H9 (cell line): ENCODE measurements at regions not wholly inside any gene's neighbourhood (a gene's known extent, or its start where the extent isn't known, plus 50 kb on each side); places are given as distances from the start of the nearest gene placed in this dataset.

Experiments
- DNase-seq: peaks from one replicate; pipeline ENCODE4 v3.0.0-alpha.2; 2017
- H2AFZ ChIP-seq: one replicate; pipeline ENCODE4 v1.6.1; 2013; ENCODE audit warnings: mild to moderate bottlenecking, low read length, control low read depth, moderate library complexity
- H2AK5ac ChIP-seq: 2 replicates; pipeline ENCODE4 v1.6.1; 2013; ENCODE audit warnings: low read length, control low read depth, mixed read lengths; ENCODE audit not compliant: insufficient read length
- H2BK120ac ChIP-seq: one replicate; pipeline ENCODE4 v1.6.1; 2013; ENCODE audit warnings: low read depth, mild to moderate bottlenecking, low read length, control low read depth, inconsistent platforms; ENCODE audit not compliant: poor library complexity, severe bottlenecking
- H2BK12ac ChIP-seq: 2 replicates; pipeline ENCODE4 v1.6.1; 2013; ENCODE audit warnings: low read length, control low read depth, mixed read lengths, low read depth; ENCODE audit not compliant: insufficient read length
- H2BK15ac ChIP-seq: 2 replicates; pipeline ENCODE4 v1.6.1; 2013; ENCODE audit warnings: low read depth, low read length, control low read depth
- H2BK20ac ChIP-seq: one replicate; pipeline ENCODE4 v1.6.1; 2013; ENCODE audit warnings: low read depth, mild to moderate bottlenecking, low read length, control low read depth, inconsistent platforms; ENCODE audit not compliant: poor library complexity, severe bottlenecking
- H2BK5ac ChIP-seq: 2 replicates; pipeline ENCODE4 v1.6.1; 2013; ENCODE audit warnings: low read length, control low read depth, mixed read lengths; ENCODE audit not compliant: insufficient read length
- H3K14ac ChIP-seq: 2 replicates; pipeline ENCODE4 v1.6.1; 2013; ENCODE audit warnings: low read length, control low read depth; ENCODE audit not compliant: insufficient read depth
- H3K18ac ChIP-seq: 2 replicates; pipeline ENCODE4 v1.6.1; 2013; ENCODE audit warnings: low read depth, mild to moderate bottlenecking, mixed read lengths, low read length, control low read depth; ENCODE audit not compliant: insufficient read length
- H3K23ac ChIP-seq: 2 replicates; pipeline ENCODE4 v1.6.1; 2013; ENCODE audit warnings: low read length, control low read depth, mixed read lengths, low read depth; ENCODE audit not compliant: insufficient read length
- H3K23me2 ChIP-seq: 2 replicates; pipeline ENCODE4 v1.6.1; 2013; ENCODE audit warnings: low read depth, mild to moderate bottlenecking, mixed read lengths, low read length, control low read depth; ENCODE audit not compliant: insufficient read length, poor library complexity, severe bottlenecking
- H3K27ac ChIP-seq: 2 replicates; pipeline ENCODE4 v1.5.1; 2013; ENCODE audit warnings: low read length, control low read depth, mixed read lengths, low read depth; ENCODE audit not compliant: insufficient read length
- H3K27me3 ChIP-seq: 2 replicates; pipeline ENCODE4 v1.6.1; 2013; ENCODE audit warnings: low read length, control low read depth, inconsistent platforms; ENCODE audit not compliant: insufficient read depth
- H3K4ac ChIP-seq: 2 replicates; pipeline ENCODE4 v1.6.1; 2013; ENCODE audit warnings: low read depth, mild to moderate bottlenecking, control low read depth, inconsistent platforms, low read length, moderate library complexity
- H3K4me1 ChIP-seq: 2 replicates; pipeline ENCODE4 v1.6.1; 2013; ENCODE audit warnings: low read length, control low read depth, inconsistent platforms; ENCODE audit not compliant: insufficient read depth
- H3K4me2 ChIP-seq: 2 replicates; pipeline ENCODE4 v1.6.1; 2013; ENCODE audit warnings: low read length, control low read depth, mixed read lengths; ENCODE audit not compliant: insufficient read length, insufficient read depth
- H3K56ac ChIP-seq: 2 replicates; pipeline ENCODE4 v1.6.1; 2013; ENCODE audit warnings: low read depth, mild to moderate bottlenecking, mixed read lengths, low read length, control low read depth; ENCODE audit not compliant: insufficient read length
- H3K79me1 ChIP-seq: 2 replicates; pipeline ENCODE4 v1.6.1; 2013; ENCODE audit warnings: low read depth, mild to moderate bottlenecking, moderate library complexity, low read length, control low read depth, inconsistent platforms; ENCODE audit not compliant: insufficient read depth, poor library complexity, severe bottlenecking
- H3K79me2 ChIP-seq: 2 replicates; pipeline ENCODE4 v1.6.1; 2013; ENCODE audit warnings: low read length, control low read depth, inconsistent platforms; ENCODE audit not compliant: insufficient read depth
- H3K9ac ChIP-seq: 2 replicates; pipeline ENCODE4 v1.6.1; 2013; ENCODE audit warnings: low read length, control low read depth, mixed read lengths; ENCODE audit not compliant: insufficient read length; ENCODE audit errors: extremely low read depth
- H3K9me3 ChIP-seq: one replicate; pipeline ENCODE4 v1.6.1; 2013; ENCODE audit warnings: low read depth, low read length, inconsistent platforms; ENCODE audit not compliant: control insufficient read depth
- H3T11ph ChIP-seq: one replicate; pipeline ENCODE4 v1.6.1; 2013; ENCODE audit warnings: mild to moderate bottlenecking, low read length, control low read depth, inconsistent platforms
- H4K20me1 ChIP-seq: one replicate; pipeline ENCODE4 v1.6.1; 2013; ENCODE audit not compliant: control insufficient read depth, insufficient read length, insufficient read depth
- H4K5ac ChIP-seq: 2 replicates; pipeline ENCODE4 v1.6.1; 2013; ENCODE audit warnings: low read depth, mild to moderate bottlenecking, mixed read lengths, low read length, control low read depth; ENCODE audit not compliant: insufficient read length
- H4K8ac ChIP-seq: replicated peaks from 2 replicates; pipeline ENCODE4 v1.6.1; 2013; ENCODE audit warnings: low read length, control low read depth, mixed read lengths, low read depth; ENCODE audit not compliant: insufficient read length
- H4K91ac ChIP-seq: 2 replicates; pipeline ENCODE4 v1.6.1; 2013; ENCODE audit warnings: low read depth, mild to moderate bottlenecking, moderate library complexity, mixed read lengths, low read length, control low read depth; ENCODE audit not compliant: insufficient read length
- H3K27ac Mint-ChIP-seq, 3 experiments: 2 replicates in 2 of 3; 3 replicates in 1 of 3; pipeline ENCODE4 v1.8.0; 2020 to 2021; ENCODE audit warnings: mixed read lengths in 3 of 3, mild to moderate bottlenecking in 1 of 3, moderate library complexity in 1 of 3
- H3K27me3 Mint-ChIP-seq: 2 replicates; pipeline ENCODE4 v1.8.0; 2021; ENCODE audit warnings: low read depth, mild to moderate bottlenecking, moderate library complexity, mixed read lengths
- H3K36me3 Mint-ChIP-seq, 3 experiments: 2 replicates in 2 of 3; 3 replicates in 1 of 3; pipeline ENCODE4 v1.8.0; 2020 to 2021; ENCODE audit warnings: low read depth in 3 of 3, mixed read lengths in 3 of 3; ENCODE audit not compliant: insufficient read depth in 1 of 3
- H3K4me1 Mint-ChIP-seq, 2 experiments: 2 replicates each; pipeline ENCODE4 v1.8.0; 2020; ENCODE audit warnings: mixed read lengths in 2 of 2
- H3K4me3 Mint-ChIP-seq, 2 experiments: 2 replicates in 1 of 2; 3 replicates in 1 of 2; pipeline ENCODE4 v1.8.0; 2020 to 2021; ENCODE audit warnings: mild to moderate bottlenecking in 2 of 2, mixed read lengths in 2 of 2, moderate library complexity in 1 of 2
- H3K9me3 Mint-ChIP-seq, 2 experiments: 2 replicates in 1 of 2; 3 replicates in 1 of 2; pipeline ENCODE4 v1.8.0; 2020; ENCODE audit warnings: mild to moderate bottlenecking in 2 of 2, mixed read lengths in 2 of 2, moderate library complexity in 1 of 2
- WGBS: extraction: QIAGEN DNeasy Blood & Tissue Kit; methylation state at CpG from one replicate; pipeline ENCODE4 v1.1.7; 2013; ENCODE audit warnings: missing lambda C conversion rate, low lambda C conversion rate, mixed read lengths; ENCODE audit not compliant: insufficient read length; ENCODE audit errors: extremely low coverage; 5-methylcytosine and 5-hydroxymethylcytosine counted together
- TF ChIP-seq, protein P1 (sequence below): fragments of 200-600 bp; sonication (generic); conservative IDR thresholded peaks from 3 replicates; pipeline ENCODE4 v1.8.0; 2021; ENCODE audit warnings: antibody characterized with exemption, mild to moderate bottlenecking

GRCh38 chr10:71083716-71083975 lies 128.7 kb upstream of the UNC5B start:
- WGBS = no CpG with 5 or more reads among the region's 5 CpGs
- DNase-seq = no peak

More at GRCh38 chr10:71083716-71083975, 128.7 kb upstream of the UNC5B start:
- Histone ChIP-seq H4K8ac (no peak overlapping the region), H4K20me1 (no peaks in the 10 kb centered on the region), H3K14ac (no peak overlapping the region), H3K4ac (no peak overlapping the region), H2BK12ac (no peak overlapping the region), H3K27me3 (no peaks in the 10 kb centered on the region), H2BK5ac (no peak overlapping the region), H3K79me2 (no peaks in the 10 kb centered on the region), H4K91ac (no peak overlapping the region), H3K79me1 (no peaks in the 10 kb centered on the region), H3K18ac (no peak overlapping the region), H3K23ac (no peak overlapping the region), H3K4me1 (no peaks in the 10 kb centered on the region), H2BK15ac (no peak overlapping the region), H3K23me2 (no peaks in the 10 kb centered on the region), H3K27ac (no peak overlapping the region), H3K56ac (no peak overlapping the region), H3K9ac (no peak overlapping the region), H2AFZ (no peak overlapping the region), H3T11ph (no peak overlapping the region), H2AK5ac (no peak overlapping the region), H3K4me2 (no peak overlapping the region), H3K9me3 (no peaks in the 10 kb centered on the region), H2BK20ac (no peak overlapping the region), H4K5ac (no peak overlapping the region), H2BK120ac (no peak overlapping the region)
- no peak overlapping the region for H3K27ac Mint-ChIP-seq
- no peaks in the 10 kb centered on the region for H3K36me3 Mint-ChIP-seq
- TF ChIP-seq, protein P1, sequence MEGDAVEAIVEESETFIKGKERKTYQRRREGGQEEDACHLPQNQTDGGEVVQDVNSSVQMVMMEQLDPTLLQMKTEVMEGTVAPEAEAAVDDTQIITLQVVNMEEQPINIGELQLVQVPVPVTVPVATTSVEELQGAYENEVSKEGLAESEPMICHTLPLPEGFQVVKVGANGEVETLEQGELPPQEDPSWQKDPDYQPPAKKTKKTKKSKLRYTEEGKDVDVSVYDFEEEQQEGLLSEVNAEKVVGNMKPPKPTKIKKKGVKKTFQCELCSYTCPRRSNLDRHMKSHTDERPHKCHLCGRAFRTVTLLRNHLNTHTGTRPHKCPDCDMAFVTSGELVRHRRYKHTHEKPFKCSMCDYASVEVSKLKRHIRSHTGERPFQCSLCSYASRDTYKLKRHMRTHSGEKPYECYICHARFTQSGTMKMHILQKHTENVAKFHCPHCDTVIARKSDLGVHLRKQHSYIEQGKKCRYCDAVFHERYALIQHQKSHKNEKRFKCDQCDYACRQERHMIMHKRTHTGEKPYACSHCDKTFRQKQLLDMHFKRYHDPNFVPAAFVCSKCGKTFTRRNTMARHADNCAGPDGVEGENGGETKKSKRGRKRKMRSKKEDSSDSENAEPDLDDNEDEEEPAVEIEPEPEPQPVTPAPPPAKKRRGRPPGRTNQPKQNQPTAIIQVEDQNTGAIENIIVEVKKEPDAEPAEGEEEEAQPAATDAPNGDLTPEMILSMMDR = no peak
- H3K9me3 Mint-ChIP-seq = no peaks in the 10 kb centered on the region; a peak in 1 of 5 replicates
- H3K27me3 Mint-ChIP-seq = peaks cover 22% of the 10 kb centered on the region
- no peaks in the 10 kb centered on the region; a peak in 1 of 4 replicates for H3K4me1 Mint-ChIP-seq
- no peak overlapping the region for H3K4me3 Mint-ChIP-seq
